ENCODE measurements at regions not wholly inside any gene's neighbourhood (a gene's known extent, or its start where the extent isn't known, plus 50 kb on each side); places are given as distances from the start of the nearest gene placed in this dataset.
A peak's percentile ranks its signal among the peaks of the same experiment; 100 is the strongest.
"Not testable (repeated sequence)": the region's sequence is repeated elsewhere in the genome, so short reads cannot be mapped to it uniquely, and the experiment has no call there.

- Histone ChIP-seq H3K4me3 (ENCODE audit: low read length) (no peak overlapping the region), H3K4me1 (ENCODE audit: control insufficient read depth, insufficient read depth, low read length) (peaks cover 24% of the 10 kb centered on the region), H3K36me3 (ENCODE audit: control insufficient read depth, insufficient read depth, low read length, severe bottlenecking) (no peaks in the 10 kb centered on the region), H3K27me3 (replicated peaks; ENCODE audit: control insufficient read depth, insufficient read depth, low read length) (no peaks in the 10 kb centered on the region), H3K9me3 (ENCODE audit: control insufficient read depth, low read length) (peaks cover 4% of the 10 kb centered on the region), H3K9ac (ENCODE audit: low read length) (no peak overlapping the region)
- DNase-seq (ENCODE audit: low read depth) = no peak
Observed at GRCh38 chr14:61146899-61147298, 134.2 kb downstream of the TMEM30B start.

- Histone ChIP-seq H3K4me1 (ENCODE audit: control insufficient read depth, insufficient read depth, low read length) (peaks cover 23% of the 10 kb centered on the region), H3K9ac (ENCODE audit: low read length) (peak overlapping the region; percentile 73), H3K36me3 (ENCODE audit: control insufficient read depth, insufficient read depth, low read length, severe bottlenecking) (no peaks in the 10 kb centered on the region), H3K9me3 (ENCODE audit: control insufficient read depth, low read length) (peaks cover 4% of the 10 kb centered on the region), H3K4me3 (ENCODE audit: low read length) (peak overlapping the region; percentile 28), H3K27me3 (replicated peaks; ENCODE audit: control insufficient read depth, insufficient read depth, low read length) (no peaks in the 10 kb centered on the region)
- DNase-seq (ENCODE audit: low read depth) = peak; percentile 78
Observed at GRCh38 chr14:61145903-61146481, 135.1 kb downstream of the TMEM30B start.

GRCh38 chr14:61145034-61145902 lies 135.9 kb downstream of the TMEM30B start:
- H3K9me3 ChIP-seq (ENCODE audit: control insufficient read depth, low read length) = peaks cover 4% of the 10 kb centered on the region
- DNase-seq (ENCODE audit: low read depth) = peak; percentile 95
- peaks cover 20% of the 10 kb centered on the region for H3K4me1 ChIP-seq (ENCODE audit: control insufficient read depth, insufficient read depth, low read length)
- H3K4me3 ChIP-seq (ENCODE audit: low read length) = peak overlapping the region; percentile 28
- no peaks in the 10 kb centered on the region for H3K36me3 ChIP-seq (ENCODE audit: control insufficient read depth, insufficient read depth, low read length, severe bottlenecking)
- H3K27me3 ChIP-seq (replicated peaks; ENCODE audit: control insufficient read depth, insufficient read depth, low read length) = no peaks in the 10 kb centered on the region
- peak overlapping the region; percentile 73 for H3K9ac ChIP-seq (ENCODE audit: low read length)

DNA sequence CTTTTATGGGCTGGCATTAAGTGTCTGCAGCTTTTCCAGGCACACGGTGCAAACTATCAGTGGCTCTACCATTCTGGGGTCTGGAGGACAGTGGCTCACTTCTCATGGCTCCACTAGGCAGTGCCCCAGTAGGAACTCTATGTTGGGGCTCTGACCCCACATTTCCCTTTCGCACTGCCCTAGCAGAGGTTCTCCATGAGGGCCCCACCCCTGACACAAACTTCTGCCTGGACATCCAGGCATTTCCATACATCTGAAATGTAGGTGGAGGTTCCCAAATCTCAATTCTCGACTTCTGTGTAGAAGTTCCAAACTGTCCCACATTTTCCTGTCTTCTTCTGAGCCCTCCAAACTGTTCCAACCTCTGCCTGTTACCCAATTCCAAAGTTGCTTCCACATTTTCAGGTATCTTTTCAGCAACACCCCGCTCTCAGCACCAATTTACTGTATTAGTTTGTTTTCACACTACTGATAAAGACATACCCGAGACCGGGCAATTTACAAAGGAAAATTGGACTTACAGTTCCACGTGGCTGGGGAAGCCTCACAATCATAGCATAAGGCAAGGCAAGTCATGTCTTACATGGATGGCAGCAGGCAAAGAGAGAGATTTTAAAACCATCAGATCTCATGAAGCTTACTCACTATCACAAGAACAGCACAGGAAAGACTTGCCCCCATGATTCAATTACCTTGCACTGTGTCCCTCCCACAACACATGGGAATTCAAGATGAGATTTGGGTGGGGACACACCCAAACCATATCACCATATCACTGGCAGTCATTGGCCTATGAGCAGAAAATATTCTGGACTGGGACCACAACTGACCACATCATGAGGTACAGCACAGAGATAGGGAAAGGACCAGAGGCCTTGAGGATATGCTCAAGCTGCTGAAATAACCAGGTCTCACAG lies 136.8 kb downstream of the TMEM30B start:
- H3K36me3 ChIP-seq (ENCODE audit: control insufficient read depth, insufficient read depth, low read length, severe bottlenecking); H3K4me3 ChIP-seq (ENCODE audit: low read length); H3K27me3 ChIP-seq (replicated peaks; ENCODE audit: control insufficient read depth, insufficient read depth, low read length); DNase-seq (ENCODE audit: low read depth); H3K9me3 ChIP-seq (ENCODE audit: control insufficient read depth, low read length): not testable (repeated sequence)
- Histone ChIP-seq H3K9ac (ENCODE audit: low read length) (peak overlapping the region; percentile 21), H3K4me1 (ENCODE audit: control insufficient read depth, insufficient read depth, low read length) (peaks cover 20% of the 10 kb centered on the region)

GRCh38 chr14:61140872-61141271 lies 140.3 kb downstream of the TMEM30B start:
- Histone ChIP-seq H3K36me3 (ENCODE audit: control insufficient read depth, insufficient read depth, low read length, severe bottlenecking) (no peaks in the 10 kb centered on the region), H3K4me3 (ENCODE audit: low read length) (no peak overlapping the region), H3K27me3 (replicated peaks; ENCODE audit: control insufficient read depth, insufficient read depth, low read length) (no peaks in the 10 kb centered on the region), H3K9me3 (ENCODE audit: control insufficient read depth, low read length) (peaks cover 4% of the 10 kb centered on the region), H3K4me1 (ENCODE audit: control insufficient read depth, insufficient read depth, low read length) (peaks cover 12% of the 10 kb centered on the region), H3K9ac (ENCODE audit: low read length) (no peak overlapping the region)
- DNase-seq (ENCODE audit: low read depth) = peak; percentile 26

DNA sequence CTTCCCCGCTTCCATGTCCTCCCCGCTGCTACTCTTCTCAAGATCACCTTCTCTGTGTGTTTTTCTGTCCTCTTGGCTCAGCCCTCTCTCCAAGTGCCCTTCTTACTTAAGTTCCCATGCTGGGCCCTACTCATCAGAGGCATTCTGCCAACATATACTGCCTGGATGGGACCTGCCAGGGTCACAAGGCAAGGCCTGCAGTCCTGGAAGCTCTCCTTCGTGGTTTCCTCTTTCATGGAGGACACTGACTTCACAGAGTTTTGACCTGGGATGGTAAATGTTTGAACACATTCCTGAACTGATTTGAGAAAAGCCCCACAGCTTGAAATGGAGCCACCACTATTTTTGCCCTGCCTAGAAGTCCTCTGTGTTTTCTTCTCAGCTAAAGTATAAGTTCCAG lies 140.9 kb downstream of the TMEM30B start:
- H3K9me3 ChIP-seq (ENCODE audit: control insufficient read depth, low read length) = peaks cover 4% of the 10 kb centered on the region
- H3K27me3 ChIP-seq (replicated peaks; ENCODE audit: control insufficient read depth, insufficient read depth, low read length) = no peaks in the 10 kb centered on the region
- H3K36me3 ChIP-seq (ENCODE audit: control insufficient read depth, insufficient read depth, low read length, severe bottlenecking) = no peaks in the 10 kb centered on the region
- H3K9ac ChIP-seq (ENCODE audit: low read length) = no peak overlapping the region
- no peak for DNase-seq (ENCODE audit: low read depth)
- H3K4me3 ChIP-seq (ENCODE audit: low read length) = no peak overlapping the region
- peaks cover 6% of the 10 kb centered on the region for H3K4me1 ChIP-seq (ENCODE audit: control insufficient read depth, insufficient read depth, low read length)

GRCh38 chr14:61139006-61139599 lies 142.0 kb downstream of the TMEM30B start:
- Histone ChIP-seq H3K9me3 (ENCODE audit: control insufficient read depth, low read length) (peaks cover 3% of the 10 kb centered on the region), H3K9ac (ENCODE audit: low read length) (no peak overlapping the region), H3K36me3 (ENCODE audit: control insufficient read depth, insufficient read depth, low read length, severe bottlenecking) (no peaks in the 10 kb centered on the region), H3K4me3 (ENCODE audit: low read length) (no peak overlapping the region), H3K27me3 (replicated peaks; ENCODE audit: control insufficient read depth, insufficient read depth, low read length) (no peaks in the 10 kb centered on the region), H3K4me1 (ENCODE audit: control insufficient read depth, insufficient read depth, low read length) (no peaks in the 10 kb centered on the region)
- no peak for DNase-seq (ENCODE audit: low read depth)

DNA sequence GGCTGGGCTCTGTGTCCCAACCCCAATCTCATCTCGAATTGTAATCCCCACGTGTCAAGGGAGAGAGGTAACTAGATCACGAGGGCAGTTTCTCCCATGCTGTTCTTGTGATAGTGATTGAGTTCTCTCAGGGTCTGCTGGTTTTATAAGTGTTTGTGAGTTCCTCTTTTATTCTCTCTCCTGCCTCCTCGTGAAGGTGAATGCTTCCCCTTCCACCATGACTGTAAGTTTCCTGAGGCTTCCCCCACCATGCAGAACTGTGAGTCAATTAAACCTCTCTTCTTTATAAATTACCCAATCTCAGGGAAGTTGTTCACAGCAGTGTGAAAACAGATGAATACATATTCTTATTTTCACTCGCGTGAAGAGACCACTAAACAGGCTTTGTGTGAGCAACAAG lies 148.2 kb downstream of the TMEM30B start:
- H3K27me3 ChIP-seq (replicated peaks; ENCODE audit: control insufficient read depth, insufficient read depth, low read length) = no peaks in the 10 kb centered on the region
- no peaks in the 10 kb centered on the region for H3K9me3 ChIP-seq (ENCODE audit: control insufficient read depth, low read length)
- no peak overlapping the region for H3K4me3 ChIP-seq (ENCODE audit: low read length)
- no peak overlapping the region for H3K9ac ChIP-seq (ENCODE audit: low read length)
- no peaks in the 10 kb centered on the region for H3K36me3 ChIP-seq (ENCODE audit: control insufficient read depth, insufficient read depth, low read length, severe bottlenecking)
- H3K4me1 ChIP-seq (ENCODE audit: control insufficient read depth, insufficient read depth, low read length) = peaks cover 3% of the 10 kb centered on the region
- no peak for DNase-seq (ENCODE audit: low read depth)

GRCh38 chr14:61132336-61132735 lies 148.8 kb downstream of the TMEM30B start:
- Histone ChIP-seq H3K27me3 (replicated peaks; ENCODE audit: control insufficient read depth, insufficient read depth, low read length) (no peaks in the 10 kb centered on the region), H3K4me3 (ENCODE audit: low read length) (no peak overlapping the region), H3K9ac (ENCODE audit: low read length) (no peak overlapping the region), H3K36me3 (ENCODE audit: control insufficient read depth, insufficient read depth, low read length, severe bottlenecking) (no peaks in the 10 kb centered on the region), H3K9me3 (ENCODE audit: control insufficient read depth, low read length) (no peaks in the 10 kb centered on the region), H3K4me1 (ENCODE audit: control insufficient read depth, insufficient read depth, low read length) (peaks cover 3% of the 10 kb centered on the region)
- DNase-seq (ENCODE audit: low read depth) = peak; percentile 17

GRCh38 chr14:61130512-61131260 lies 149.6 kb downstream of the SLC38A6 start:
- no peaks in the 10 kb centered on the region for H3K9me3 ChIP-seq (ENCODE audit: control insufficient read depth, low read length)
- H3K36me3 ChIP-seq (ENCODE audit: control insufficient read depth, insufficient read depth, low read length, severe bottlenecking) = no peaks in the 10 kb centered on the region
- H3K9ac ChIP-seq (ENCODE audit: low read length) = no peak overlapping the region
- H3K27me3 ChIP-seq (replicated peaks; ENCODE audit: control insufficient read depth, insufficient read depth, low read length) = no peaks in the 10 kb centered on the region
- peaks cover 3% of the 10 kb centered on the region for H3K4me1 ChIP-seq (ENCODE audit: control insufficient read depth, insufficient read depth, low read length)
- no peak overlapping the region for H3K4me3 ChIP-seq (ENCODE audit: low read length)
- DNase-seq (ENCODE audit: low read depth) = no peak

All from adipocyte (in vitro differentiated cells).